Lower leg skin (tissue), 3 donors: ENCODE measurements at regions not wholly inside any gene's neighbourhood (a gene's known extent, or its start where the extent isn't known, plus 50 kb on each side); places are given as distances from the start of the nearest gene placed in this dataset.

Experiments
- CTCF ChIP-seq, 3 donors: fragments of 450-650 bp; IDR thresholded peaks; one replicate each; pipeline ENCODE4 v1.5.1; 2016; ENCODE audit warnings: antibody characterized with exemption in 3 of 3, mild to moderate bottlenecking in 3 of 3, moderate library complexity in 2 of 3
- POLR2A ChIP-seq, 2 donors: fragments of 450-650 bp; IDR thresholded peaks; one replicate each; pipeline ENCODE4 v1.6.1; 2016 to 2017; ENCODE audit warnings: antibody characterized with exemption in 2 of 2, mild to moderate bottlenecking in 1 of 2, moderate library complexity in 1 of 2

GRCh38 chr4:62235911-62236310, 1035.8 kb downstream of the ADGRL3 start:
- TF ChIP-seq POLR2A (IDR thresholded peaks at IDR 0.05) (no peak), CTCF (IDR thresholded peaks at IDR 0.05) (no peak)
